GOT3 (cell line): ENCODE measurements at regions not wholly inside any gene's neighbourhood (a gene's known extent, or its start where the extent isn't known, plus 50 kb on each side); places are given as distances from the start of the nearest gene placed in this dataset.

Experiments
- DNase-seq: peaks from one replicate; lab custom pipeline; 2025; ENCODE audit warnings: mixed read lengths; lab: John Stamatoyannopoulos, UW

DNA sequence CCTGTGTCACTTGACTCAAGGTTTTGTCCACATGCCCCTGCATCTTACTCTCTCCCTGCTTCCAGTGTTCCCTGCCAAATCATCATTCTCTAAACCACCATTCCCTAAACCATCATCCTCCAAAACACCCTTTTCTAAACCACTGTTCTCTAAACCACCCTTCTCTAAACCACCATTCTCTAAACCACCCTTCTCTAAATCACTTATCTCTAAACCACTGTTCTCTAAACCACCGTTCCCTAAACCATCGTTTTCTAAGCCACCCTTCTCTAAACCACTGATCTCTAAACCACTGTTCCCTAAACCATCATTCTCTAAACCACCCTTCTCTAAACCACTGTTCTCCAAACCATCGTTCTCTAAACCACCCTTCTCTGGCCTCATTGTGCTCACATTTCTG is 142.1 kb downstream of the CXCL12 start:
- no peak for DNase-seq

DNA sequence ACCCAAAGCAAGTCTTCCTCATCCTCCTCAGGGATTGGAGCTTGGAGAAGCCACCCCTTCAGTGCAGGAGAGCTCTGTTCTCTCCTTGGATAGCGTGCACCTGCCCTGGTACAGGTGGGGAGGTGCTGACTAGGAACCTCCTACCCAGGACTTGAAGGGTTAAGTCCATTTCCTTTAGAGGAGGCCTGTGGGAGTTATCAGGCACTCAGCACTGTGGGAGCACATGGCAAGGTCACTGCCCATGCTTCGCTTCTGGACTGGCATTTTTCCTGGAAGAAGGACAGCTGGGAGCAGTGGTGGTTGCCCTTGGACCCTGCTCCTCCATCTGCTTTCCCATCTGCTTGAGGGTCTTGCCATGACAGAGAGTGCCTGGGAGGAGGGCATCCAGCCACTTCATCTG is 142.8 kb downstream of the CXCL12 start:
- DNase-seq, result no peak

DNA sequence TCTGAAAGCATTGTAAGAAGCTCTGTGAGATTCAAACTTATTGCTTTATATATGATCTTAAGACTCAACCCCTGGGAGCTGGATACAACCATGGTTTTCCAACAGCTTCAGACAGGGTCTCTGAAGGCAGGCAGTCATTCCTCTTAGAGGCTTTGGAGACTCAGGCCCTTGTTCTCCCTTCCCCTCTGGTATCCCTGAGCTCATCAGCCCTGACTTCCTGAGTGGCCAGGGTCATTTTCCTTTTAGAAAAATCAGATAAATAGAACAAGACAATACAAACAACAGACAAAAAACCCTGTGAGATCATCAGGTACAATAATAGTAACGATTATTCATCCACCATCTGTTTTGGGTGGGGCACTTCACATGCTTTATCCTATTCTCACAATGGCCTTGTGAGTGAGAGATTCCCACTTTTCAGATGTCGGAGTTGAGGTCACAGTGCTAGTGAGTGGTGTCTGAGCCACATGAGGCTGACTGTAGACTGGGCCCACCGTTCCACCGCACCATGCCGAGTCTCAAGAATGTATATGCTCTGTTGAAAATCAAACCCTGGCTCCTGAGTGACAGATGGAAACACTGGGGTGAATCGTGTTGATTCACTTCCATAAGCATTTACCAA is 144.2 kb downstream of the CXCL12 start:
- DNase-seq, result no peak

DNA sequence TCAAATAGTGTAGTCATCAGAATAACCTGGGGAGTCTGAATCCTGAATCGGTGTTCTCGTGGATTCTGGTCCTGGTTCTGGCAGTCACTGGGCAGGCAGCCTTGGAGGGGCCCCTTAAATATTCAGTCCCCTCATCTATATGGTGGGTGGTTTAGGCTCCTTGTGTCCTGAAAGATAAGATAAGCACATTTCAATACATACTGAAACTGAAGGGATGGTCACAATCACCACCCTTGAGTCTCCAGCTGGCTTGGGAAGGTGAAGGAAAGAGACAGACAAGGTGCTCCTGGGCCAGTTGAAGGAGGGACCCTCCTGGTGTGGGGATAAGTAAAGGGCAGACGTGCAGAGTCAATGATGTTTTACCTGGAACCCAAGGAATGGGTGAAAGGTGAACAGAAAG is 146.7 kb downstream of the CXCL12 start:
- DNase-seq, result no peak

DNA sequence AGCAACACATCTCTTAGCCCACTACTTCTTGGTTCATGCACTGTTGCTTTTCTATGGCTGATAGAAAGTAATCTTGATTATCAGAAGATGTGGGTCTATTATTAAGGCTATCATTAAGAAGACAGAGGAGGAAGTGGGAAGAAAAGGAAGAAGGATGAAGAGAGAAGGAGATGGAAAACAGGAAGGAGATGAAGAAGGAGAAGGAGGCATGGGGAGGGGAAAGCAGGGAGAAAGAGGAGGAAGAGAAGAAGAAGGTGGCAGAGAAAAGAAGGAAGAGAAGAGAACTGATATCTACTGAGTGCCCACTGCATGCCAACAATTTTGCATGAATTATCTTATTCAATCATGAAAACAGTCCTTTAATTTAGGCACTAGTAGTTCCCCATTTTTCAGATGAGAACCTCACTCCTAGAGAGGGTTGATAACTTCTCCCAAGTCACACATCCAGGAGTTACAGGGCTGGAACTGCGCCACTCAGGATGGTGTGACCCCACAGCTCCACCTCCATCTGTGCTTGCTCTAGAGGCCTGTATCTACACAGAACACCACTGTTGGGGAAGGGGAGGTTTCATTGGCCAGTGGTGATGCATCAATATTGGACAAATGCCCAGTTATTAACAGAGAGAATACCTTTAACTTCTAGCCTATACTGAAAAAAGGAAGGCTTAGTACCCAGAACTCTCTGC is 147.4 kb downstream of the CXCL12 start:
- no peak for DNase-seq

DNA sequence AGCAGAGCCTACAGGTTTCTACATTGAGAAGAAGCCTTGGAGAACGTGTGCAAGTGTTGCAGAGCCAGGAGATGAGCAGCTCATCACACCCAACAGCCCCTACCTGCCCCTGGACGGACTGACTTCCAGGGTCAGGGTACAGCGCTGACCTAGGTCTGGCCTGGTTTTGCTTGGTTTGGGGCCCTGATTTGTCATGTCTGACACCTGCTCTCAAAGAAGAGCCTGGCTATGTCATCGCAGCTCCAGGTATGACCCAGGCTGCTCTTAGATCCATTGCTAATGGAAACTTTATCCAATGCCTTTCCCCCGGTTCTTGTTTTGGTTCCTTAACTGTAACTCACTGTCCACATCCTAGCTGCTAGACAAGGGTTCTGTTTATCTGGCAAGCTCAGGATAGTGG is 149.5 kb downstream of the CXCL12 start:
- DNase-seq, result no peak

DNA sequence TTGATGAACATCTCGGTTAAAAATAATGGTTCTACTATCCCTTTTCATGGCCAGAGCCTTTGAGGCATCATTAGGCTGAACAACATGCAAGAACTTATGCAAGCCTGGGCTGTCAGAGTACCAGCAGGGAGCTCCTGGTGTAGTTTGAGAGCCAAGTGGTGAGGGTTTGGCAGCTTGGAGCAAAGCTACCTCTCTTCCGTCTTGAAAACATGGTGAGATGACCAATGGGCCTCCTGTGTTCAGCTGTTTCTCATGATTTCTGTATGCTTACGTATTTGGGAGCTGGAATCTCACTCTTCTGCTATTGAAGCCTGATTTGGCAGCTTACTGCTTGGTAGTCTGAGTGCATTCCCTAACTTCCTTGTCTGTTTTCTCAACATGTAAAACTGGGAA is 150.4 kb downstream of the CXCL12 start:
- DNase-seq, result no peak

DNA sequence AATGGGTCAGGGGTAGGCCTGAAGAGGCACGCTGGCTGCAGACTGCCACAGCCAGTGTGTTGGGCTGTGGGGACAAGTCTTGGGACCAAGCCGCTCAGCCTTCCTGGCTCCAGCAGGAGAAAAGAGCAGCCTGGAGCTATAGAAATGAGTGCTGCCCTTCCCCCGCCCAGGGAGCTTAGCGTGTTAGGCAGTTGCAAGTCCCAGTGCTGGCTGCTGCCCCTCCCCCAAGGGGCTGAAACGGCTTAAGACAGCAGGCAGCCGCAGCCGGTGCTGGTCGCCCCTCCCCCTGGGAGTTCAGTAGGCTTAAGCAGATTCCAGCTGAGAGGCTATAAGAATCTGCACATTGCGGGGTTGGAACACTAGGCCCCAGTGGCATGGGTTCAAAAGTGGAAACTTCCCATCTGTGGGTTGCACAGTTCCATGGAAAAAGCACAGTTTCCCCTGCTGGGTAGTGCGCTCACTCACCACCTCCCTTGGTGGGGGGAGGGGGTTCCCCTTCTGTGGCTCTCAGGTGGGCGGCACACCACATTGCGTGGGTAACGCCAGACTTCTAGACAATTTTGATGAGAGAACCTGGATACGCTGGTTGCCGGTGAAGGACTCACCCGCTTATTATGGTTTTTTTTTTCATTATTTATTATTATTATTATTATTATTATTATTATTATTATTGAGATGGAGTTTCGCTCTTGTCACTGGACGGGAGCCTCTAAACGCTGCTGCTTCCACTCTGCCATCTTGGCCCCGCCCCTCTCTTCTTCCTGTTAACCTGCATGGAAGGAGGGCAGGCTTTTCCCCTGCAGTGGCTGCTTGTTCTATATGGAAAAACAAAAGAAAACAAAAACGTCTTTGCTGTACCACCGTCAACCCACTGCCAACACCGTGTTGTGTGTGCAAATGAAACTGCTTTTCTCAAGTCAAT is 151.1 kb downstream of the CXCL12 start:
- no peak for DNase-seq

DNA sequence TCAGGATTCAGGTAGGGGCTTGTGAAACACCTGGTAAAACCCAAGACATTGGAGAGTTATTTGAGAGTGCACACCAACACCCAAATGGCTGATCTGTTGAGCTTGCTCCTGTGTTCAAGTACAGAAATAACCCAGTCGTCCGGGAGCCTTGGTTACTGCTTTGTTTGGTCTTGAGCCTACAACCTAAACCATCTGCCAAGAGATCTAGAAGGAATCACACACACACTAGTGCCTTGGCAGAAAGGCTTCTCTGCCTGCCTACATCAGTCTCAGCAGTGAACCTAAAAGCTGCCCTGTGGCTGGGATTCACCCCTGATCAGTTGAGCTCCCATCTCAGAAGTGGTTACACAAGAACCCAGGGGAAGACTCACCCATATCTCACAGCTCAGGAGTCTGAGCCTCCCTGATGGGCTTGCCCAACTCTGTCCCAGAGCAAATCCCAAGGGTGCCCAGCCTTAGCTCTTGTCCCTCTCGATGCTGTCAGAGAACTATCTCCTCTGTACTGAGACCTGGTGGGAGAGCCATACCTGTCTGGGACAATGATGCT is 167.6 kb downstream of the CXCL12 start:
- no peak for DNase-seq

DNA sequence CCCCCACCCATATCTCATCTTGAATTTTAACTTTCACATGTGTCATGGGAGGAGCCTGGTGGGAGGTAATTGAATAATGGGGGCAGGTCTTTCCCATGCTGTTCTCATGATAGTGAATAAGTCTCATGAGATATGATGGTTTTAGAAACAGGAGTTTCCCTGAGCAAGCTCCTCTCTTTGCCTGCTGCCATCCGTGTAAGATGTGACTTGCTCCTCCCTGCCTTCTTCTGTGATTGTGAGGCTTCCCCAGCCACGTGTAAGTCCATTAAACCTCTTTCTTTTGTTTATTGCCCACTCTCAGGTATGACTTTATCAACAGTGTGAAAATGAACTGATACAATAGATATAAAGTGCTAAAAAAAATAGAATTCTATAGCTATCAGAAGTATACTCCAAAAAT is 168.8 kb downstream of the CXCL12 start:
- no peak for DNase-seq

DNA sequence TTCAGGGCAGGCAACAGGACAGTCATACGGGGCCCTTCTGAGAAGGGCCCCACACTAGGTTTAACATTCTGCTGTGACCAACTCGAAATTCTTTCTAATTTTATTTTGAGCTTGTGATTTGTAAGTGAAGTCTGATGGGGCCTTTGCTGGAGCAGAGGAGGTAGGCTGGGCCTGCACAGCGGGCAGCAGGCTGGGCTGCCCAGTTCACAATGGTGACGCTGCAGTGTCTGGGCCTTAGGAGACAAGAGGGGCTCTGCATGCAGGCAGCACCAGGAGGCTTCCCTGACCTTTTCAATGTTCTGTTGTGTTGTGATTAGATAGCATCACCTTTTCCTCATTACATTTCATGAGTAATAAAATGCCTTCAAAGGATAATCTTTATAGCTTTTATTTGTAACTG is 175.1 kb downstream of the CXCL12 start:
- DNase-seq, result no peak

DNA sequence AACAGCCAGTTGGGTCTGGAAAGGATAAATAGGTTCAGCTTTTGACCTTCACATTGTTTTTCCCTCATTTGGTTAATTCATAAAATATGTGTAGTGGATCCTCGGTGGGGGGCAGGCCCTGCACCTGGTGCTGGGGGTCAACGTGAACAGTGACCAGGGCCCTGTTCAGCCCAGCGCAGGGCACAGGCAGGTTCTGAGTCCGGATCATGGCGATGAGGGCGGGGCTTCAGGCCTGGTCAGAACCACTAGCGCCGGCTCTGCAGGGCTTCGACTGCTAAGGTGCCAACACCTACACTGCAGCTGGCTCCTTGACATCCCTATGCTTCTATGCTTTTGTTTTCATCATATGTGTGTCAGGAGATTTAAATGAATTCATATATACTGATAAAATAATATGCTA is 177.7 kb downstream of the CXCL12 start:
- no peak for DNase-seq

DNA sequence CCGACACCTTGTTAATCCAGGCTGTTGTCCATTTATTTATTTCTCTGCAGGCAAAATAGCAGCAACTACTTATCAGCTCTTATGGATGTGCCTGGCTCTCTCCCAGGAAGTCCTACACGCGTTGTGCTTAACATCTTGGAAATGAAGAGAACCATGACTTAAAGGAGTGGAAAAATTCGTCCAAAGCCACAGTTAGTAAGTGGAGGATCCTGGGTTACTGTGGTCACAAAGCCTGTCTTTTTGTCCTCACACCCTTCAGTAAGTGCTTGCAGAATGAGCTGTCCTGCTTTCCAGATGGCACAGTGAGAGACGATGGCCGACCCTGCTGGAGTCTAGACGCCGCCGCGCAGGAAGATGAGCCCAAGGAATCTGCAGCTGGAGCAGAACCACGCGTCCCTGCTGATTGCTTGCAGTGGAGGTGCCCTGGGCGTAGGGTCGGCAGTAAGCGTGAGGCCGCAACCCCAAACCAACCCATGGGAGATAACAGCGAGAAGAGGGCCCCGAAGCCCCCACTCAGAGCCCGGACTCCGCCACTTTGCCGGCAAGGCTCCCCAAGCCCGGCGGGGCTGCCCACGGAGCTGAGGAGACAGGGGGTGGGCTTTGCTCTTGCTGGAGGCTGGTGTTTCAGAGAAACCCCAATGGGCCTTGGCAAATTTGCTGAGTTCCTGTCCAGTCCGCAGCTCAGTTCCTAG is 178.6 kb downstream of the CXCL12 start:
- no peak for DNase-seq

DNA sequence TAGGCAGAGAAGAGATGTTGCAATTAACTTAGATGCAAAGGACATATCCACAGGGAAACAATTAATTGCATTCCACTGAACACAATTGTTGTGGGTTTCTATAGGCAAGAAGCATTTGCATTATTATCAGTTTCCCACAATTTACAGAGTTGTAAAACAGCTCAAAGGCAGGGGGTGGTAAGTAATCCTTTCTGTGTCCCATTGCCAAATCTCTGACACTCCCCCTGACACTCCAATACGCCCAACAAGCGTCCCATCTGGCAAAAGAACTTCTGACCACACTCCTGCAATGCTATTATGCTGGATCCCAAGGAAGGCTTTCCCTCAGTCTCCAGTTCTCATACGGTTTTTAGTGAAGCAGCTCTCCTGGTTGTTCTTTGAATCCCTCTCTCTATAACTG is 179.8 kb downstream of the CXCL12 start:
- DNase-seq, result no peak

DNA sequence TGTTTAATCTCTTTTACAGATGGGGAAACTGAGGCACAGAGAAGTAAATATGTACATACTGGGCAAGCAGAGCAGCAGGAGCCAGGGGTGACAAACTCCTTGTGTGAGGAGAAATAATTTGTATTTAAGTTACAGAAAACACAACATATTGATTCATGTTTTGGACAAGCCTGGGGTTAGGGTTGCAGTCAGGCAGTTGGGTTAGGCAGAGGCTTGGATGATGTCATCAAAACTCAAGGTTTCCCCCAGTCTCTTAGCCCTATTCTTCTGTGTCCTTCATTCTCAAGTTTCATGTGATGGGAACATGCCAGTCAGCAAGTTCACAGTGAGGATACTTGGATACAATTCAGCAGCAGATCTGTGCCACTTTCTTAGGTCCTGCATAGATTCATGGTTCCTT is 181.4 kb downstream of the CXCL12 start:
- DNase-seq, result no peak

DNA sequence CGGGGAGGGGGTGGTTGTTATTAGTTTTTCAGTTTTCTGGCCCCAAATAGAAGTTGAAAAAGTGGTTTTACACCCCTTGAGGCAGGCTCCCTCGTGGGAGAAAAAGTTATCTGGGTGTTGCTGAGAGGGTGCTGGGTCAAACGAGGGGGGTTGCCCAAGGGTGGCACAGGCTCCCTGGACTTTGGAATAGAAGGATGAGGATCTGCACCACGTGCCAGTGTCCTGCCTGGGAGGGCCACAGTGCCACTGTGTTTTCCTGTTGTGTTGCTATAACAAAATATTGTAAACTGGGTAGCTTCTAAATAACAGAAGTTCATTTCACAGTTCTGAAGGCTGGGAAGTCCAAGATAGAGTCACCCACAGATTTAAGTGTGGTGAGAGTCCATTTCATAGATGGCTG is 181.9 kb downstream of the CXCL12 start:
- DNase-seq, result no peak

DNA sequence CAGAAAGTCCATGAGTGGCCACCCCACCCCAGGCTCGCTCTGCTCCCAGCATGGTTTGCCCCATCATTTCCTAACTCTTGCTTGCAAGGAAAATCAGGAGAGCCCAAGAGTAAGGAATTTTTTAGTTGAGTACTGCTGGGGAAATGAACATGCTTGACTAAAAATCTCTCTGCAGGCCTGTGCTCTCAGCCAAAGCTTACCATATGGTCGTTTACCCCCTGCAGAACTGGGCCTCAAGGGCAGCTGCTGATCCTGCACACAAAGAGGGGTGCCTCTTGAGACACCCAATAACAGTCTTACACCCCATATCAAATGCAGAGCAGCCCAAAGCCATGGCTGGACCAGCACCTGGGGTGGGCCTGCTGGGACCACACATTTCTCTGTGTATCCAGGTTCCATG is 183.2 kb downstream of the CXCL12 start:
- no peak for DNase-seq

DNA sequence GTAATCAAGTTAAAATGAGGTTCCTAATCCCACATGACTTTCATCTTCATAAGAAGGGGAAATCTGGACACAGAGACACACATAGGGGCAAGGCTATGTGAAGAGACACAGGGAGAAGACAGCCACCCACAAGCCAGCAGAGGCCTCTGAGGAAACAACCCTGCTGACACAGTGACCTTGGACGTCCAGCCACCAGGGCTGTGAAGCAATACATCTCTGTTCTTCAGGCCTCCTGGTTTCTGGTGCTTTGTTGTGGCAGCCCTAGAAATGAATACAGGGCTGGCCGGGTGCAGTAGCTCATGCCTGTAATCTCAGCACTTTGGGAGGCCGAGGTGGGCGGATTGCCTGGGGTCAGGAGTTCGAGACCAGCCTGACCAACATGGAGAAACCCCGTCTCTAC is 183.9 kb downstream of the CXCL12 start:
- DNase-seq, result no peak

DNA sequence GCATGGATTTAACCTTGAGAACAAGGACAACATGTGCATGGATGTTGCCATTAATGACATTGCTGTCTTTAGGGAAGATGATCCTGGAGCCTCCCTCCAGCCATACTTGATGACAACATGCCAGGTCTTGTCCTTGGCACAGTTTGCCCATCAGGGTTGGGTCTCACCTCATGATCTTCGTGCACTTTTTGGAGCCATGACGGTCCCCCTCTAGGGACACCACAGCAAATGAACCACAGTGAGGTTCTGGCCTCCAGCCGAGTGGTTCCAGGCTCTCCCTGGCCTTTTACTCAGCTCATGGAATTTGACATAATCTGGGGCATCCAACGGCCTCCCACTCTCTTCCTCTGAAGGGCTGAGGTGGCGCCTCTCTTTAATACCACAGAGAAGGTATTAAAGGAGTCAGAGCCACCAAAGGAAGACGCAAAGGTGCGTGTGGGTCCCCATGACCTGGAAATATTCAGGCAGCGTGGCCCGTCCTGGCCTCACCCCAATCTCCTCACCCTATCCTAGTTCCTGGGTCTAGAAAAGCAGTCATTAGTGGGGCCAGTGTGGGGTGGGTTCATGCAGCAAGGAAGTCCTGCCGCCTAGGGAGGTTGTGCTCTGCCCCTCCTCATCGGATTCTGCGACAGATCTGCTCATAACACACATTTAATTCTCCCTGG is 184.8 kb downstream of the CXCL12 start:
- no peak for DNase-seq

DNA sequence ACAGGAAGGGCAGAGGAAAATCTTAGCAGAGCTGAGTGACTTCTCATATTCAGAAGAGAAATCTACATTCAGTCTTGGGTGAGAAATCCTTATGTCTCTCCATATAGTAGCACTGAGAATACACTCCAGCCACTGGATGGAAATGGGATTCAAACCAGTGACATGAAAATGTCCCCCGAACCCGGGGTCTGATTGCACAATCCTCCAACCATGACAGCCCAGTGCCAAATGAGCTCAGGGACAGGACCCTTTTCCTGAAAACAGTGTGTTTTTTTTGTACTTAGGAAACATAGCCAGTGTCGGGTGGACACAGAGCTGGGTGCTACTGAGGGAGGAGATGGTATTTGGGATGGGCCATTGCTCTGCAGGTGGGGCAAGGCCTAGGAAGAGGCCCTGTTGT is 185.6 kb downstream of the CXCL12 start:
- DNase-seq, result no peak

DNA sequence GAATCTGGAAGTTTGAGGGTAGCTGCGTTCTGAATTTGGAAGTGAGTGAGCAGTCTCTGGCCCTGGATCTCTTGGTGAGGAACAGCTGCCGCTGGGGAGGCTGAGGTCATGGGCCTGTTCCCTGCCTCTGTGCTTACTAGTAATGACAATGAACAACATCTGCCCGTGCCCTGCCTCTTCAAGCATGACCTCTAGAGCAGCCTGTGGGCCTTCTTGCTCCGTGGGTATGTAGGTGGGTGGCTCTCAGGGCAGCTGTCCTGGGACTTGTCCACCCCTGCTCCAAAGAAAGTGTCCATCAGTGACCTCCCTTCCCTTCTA is 186.2 kb downstream of the CXCL12 start:
- no peak for DNase-seq
